ENCODE measurements at regions not wholly inside any gene's neighbourhood (a gene's known extent, or its start where the extent isn't known, plus 50 kb on each side); places are given as distances from the start of the nearest gene placed in this dataset.

GRCh38 chr1:232430467-232430866, 199.5 kb downstream of the SIPA1L2 start:
- TF ChIP-seq BRCA1 (IDR thresholded peaks at IDR 0.05) (no peak), BRCA1 (CRISPR knock-in tag; IDR thresholded peaks at IDR 0.05) (no peak), POLR2A (conservative IDR thresholded peaks at IDR 0.05) (no peak), GTF2B (IDR thresholded peaks at IDR 0.05; ENCODE audit: extremely low read depth, insufficient read length) (no peak), THAP12 (CRISPR knock-in tag; IDR thresholded peaks at IDR 0.05) (no peak), FOXP1 (CRISPR knock-in tag; IDR thresholded peaks at IDR 0.05) (no peak), CTCF (IDR thresholded peaks at IDR 0.05 in 2 of 3, conservative IDR thresholded peaks at IDR 0.05 in 1 of 3; ENCODE audit: insufficient read depth in 2 of 3, low read depth in 1 of 3, low read length in 3 of 3) (no peak), ETV1 (tag; conservative IDR thresholded peaks at IDR 0.05; ENCODE audit: low read depth) (no peak), GTF2F1 (IDR thresholded peaks at IDR 0.05; ENCODE audit: low read depth, low read length) (no peak), MAX (CRISPR knock-in tag; IDR thresholded peaks at IDR 0.05) (no peak)

Measured in K562 (cell line).